ENCODE measurements at regions not wholly inside any gene's neighbourhood (a gene's known extent, or its start where the extent isn't known, plus 50 kb on each side); places are given as distances from the start of the nearest gene placed in this dataset.

DNA sequence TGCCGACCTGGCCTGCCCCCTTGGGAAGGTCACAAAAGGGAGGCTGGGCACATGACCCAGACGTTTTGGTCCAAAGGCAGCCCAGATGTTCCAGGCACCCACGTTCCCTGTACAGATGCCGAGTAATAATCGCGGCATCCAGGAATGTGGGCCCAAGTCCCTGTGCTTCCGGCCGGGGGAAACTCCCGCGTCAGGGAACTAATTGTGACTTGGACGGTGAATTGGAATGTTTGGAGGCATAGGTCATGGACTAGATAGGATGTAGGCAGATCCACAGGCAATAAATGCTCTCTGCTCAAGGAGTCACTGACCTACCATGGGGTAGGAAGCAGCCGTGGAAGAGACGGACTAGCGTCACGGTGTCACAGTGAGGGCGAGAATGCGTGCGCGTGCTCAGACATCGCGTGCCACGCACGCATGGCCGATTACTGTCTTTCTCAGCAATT lies 178.4 kb downstream of the DUSP10 start:
- H3K4me2 ChIP-seq (replicated peaks; ENCODE audit: low read depth, low read length, poor library complexity, severe bottlenecking), result no peak overlapping the region
- intact Hi-C loops (cut with micrococcal nuclease), result no loop called here
- H3K36me3 ChIP-seq (replicated peaks in 1 of 2; ENCODE audit: control extremely low read depth in 1 of 2, control insufficient read depth in 1 of 2, extremely low read depth in 1 of 2, insufficient read depth in 2 of 2, low read length in 1 of 2), result no peaks in the 10 kb centered on the region
- WGBS (ENCODE audit: insufficient coverage), result 95% methylated on average over 24 of the region's 24 CpGs
- ChIA-PET CTCF (no interaction called here), POLR2A (no interaction called here)
- no peak for ATAC-seq (ENCODE audit: low read depth)
- Mint-ChIP-seq H3K27ac (no peak overlapping the region), H3K27me3 (no peaks in the 10 kb centered on the region), H3K9me3 (ENCODE audit: insufficient read depth) (no peaks in the 10 kb centered on the region), H3K4me3 (no peak overlapping the region), H3K4me1 (no peaks in the 10 kb centered on the region)
- H3K4me1 ChIP-seq (ENCODE audit: control insufficient read depth in 2 of 2, insufficient read depth in 2 of 2, low read length in 2 of 2), result no peaks in the 10 kb centered on the region
- H3K9ac ChIP-seq (ENCODE audit: low read length), result no peak overlapping the region
- H3K4me3 ChIP-seq (ENCODE audit: control extremely low read depth in 1 of 5, extremely low read depth in 1 of 5, insufficient read depth in 1 of 5, low read depth in 2 of 5, low read length in 4 of 5), result no peak overlapping the region
- no peaks in the 10 kb centered on the region for H4K20me1 ChIP-seq (ENCODE audit: control insufficient read depth, insufficient read depth, low read length, poor library complexity, severe bottlenecking)
- H2AFZ ChIP-seq (ENCODE audit: insufficient read depth, low read depth, low read length, poor library complexity, severe bottlenecking), result no peak overlapping the region
- DNase-seq, result no peak
- no peaks in the 10 kb centered on the region for H3K79me2 ChIP-seq (ENCODE audit: control insufficient read depth, insufficient read depth, low read length)
- H3K9me3 ChIP-seq (ENCODE audit: control extremely low read depth in 1 of 3, control insufficient read depth in 2 of 3, insufficient read depth in 1 of 3, low read length in 2 of 3), result peaks cover 0 to 7% (median 0%) of the 10 kb centered on the region in 3 donors
- no peak for TF ChIP-seq EZH2 (IDR thresholded peaks at IDR 0.05; ENCODE audit: borderline replicate concordance, insufficient read depth, low read depth, low read length, poor library complexity, severe bottlenecking)
- TF ChIP-seq, protein P1, sequence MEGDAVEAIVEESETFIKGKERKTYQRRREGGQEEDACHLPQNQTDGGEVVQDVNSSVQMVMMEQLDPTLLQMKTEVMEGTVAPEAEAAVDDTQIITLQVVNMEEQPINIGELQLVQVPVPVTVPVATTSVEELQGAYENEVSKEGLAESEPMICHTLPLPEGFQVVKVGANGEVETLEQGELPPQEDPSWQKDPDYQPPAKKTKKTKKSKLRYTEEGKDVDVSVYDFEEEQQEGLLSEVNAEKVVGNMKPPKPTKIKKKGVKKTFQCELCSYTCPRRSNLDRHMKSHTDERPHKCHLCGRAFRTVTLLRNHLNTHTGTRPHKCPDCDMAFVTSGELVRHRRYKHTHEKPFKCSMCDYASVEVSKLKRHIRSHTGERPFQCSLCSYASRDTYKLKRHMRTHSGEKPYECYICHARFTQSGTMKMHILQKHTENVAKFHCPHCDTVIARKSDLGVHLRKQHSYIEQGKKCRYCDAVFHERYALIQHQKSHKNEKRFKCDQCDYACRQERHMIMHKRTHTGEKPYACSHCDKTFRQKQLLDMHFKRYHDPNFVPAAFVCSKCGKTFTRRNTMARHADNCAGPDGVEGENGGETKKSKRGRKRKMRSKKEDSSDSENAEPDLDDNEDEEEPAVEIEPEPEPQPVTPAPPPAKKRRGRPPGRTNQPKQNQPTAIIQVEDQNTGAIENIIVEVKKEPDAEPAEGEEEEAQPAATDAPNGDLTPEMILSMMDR (IDR thresholded peaks at IDR 0.05), result no peak
- no peak overlapping the region for H3K27ac ChIP-seq (ENCODE audit: low read length in 2 of 2)
- H3K27me3 ChIP-seq (replicated peaks in 1 of 4; ENCODE audit: control extremely low read depth in 1 of 4, control insufficient read depth in 3 of 4, insufficient read depth in 4 of 4, low read length in 3 of 4), result no peaks in the 10 kb centered on the region

DNA sequence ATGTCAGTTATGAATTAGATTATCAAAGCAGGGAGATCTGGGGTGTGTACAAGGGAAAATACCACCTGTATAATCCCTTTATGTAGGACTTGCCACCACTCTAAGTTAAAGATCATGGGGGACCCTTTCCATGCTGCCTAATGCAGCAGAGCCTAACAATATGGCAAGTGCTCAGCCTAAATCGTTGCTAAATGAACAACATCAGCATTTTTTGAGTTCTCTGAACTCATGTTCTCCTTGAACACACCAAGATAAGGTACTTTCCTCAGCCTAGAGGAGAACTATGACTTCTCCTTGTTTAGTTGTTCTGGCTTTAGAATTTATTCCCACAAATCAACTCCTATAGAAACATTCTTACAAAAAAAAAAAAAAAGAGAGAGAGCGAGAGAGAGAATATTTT lies 177.0 kb downstream of the DUSP10 start:
- no peak for ATAC-seq (ENCODE audit: low read depth)
- POLR2A ChIA-PET, result no interaction called here
- DNase-seq, result no peak
- no peaks in the 10 kb centered on the region for H4K20me1 ChIP-seq (ENCODE audit: control insufficient read depth, insufficient read depth, low read length, poor library complexity, severe bottlenecking)
- H3K27ac Mint-ChIP-seq, result no peak overlapping the region
- H3K9me3 ChIP-seq (ENCODE audit: control extremely low read depth in 1 of 3, control insufficient read depth in 2 of 3, insufficient read depth in 1 of 3, low read length in 2 of 3), result peaks cover 0 to 7% (median 0%) of the 10 kb centered on the region in 3 donors
- intact Hi-C loops (cut with micrococcal nuclease), result no loop called here
- no peak overlapping the region for H3K9ac ChIP-seq (ENCODE audit: low read length)
- H3K27ac ChIP-seq (ENCODE audit: low read length in 2 of 2), result no peak overlapping the region
- CTCF ChIA-PET, result interaction anchor here (0.6 kb wide), 1 partner anchor 891 kb away, joined by 3 read pairs; no protein-coding TSS in a partner anchor
- no peaks in the 10 kb centered on the region for H3K4me1 ChIP-seq (ENCODE audit: control insufficient read depth in 2 of 2, insufficient read depth in 2 of 2, low read length in 2 of 2)
- 80% methylated on average over 1 of the region's 2 CpGs for WGBS (ENCODE audit: insufficient coverage)
- no peak overlapping the region for H2AFZ ChIP-seq (ENCODE audit: insufficient read depth, low read depth, low read length, poor library complexity, severe bottlenecking)
- no peak overlapping the region for H3K4me3 Mint-ChIP-seq
- no peaks in the 10 kb centered on the region for H3K79me2 ChIP-seq (ENCODE audit: control insufficient read depth, insufficient read depth, low read length)
- H3K4me3 ChIP-seq (ENCODE audit: control extremely low read depth in 1 of 5, extremely low read depth in 1 of 5, insufficient read depth in 1 of 5, low read depth in 2 of 5, low read length in 4 of 5), result no peak overlapping the region
- TF ChIP-seq EZH2 (IDR thresholded peaks at IDR 0.05; ENCODE audit: borderline replicate concordance, insufficient read depth, low read depth, low read length, poor library complexity, severe bottlenecking), result no peak
- TF ChIP-seq, protein P1 (IDR thresholded peaks at IDR 0.05), result no peak
- no peaks in the 10 kb centered on the region for H3K27me3 Mint-ChIP-seq
- no peaks in the 10 kb centered on the region for H3K4me1 Mint-ChIP-seq
- no peaks in the 10 kb centered on the region for H3K27me3 ChIP-seq (replicated peaks in 1 of 4; ENCODE audit: control extremely low read depth in 1 of 4, control insufficient read depth in 3 of 4, insufficient read depth in 4 of 4, low read length in 3 of 4)
- no peaks in the 10 kb centered on the region for H3K36me3 ChIP-seq (replicated peaks in 1 of 2; ENCODE audit: control extremely low read depth in 1 of 2, control insufficient read depth in 1 of 2, extremely low read depth in 1 of 2, insufficient read depth in 2 of 2, low read length in 1 of 2)
- no peaks in the 10 kb centered on the region for H3K9me3 Mint-ChIP-seq (ENCODE audit: insufficient read depth)
- no peak overlapping the region for H3K4me2 ChIP-seq (replicated peaks; ENCODE audit: low read depth, low read length, poor library complexity, severe bottlenecking)

Measured in B cell (primary cell).